Spleen (tissue), 11 donors: ENCODE measurements at regions not wholly inside any gene's neighbourhood (a gene's known extent, or its start where the extent isn't known, plus 50 kb on each side); places are given as distances from the start of the nearest gene placed in this dataset.

Experiments
- DNase-seq: peaks from one replicate; pipeline ENCODE4 v3.0.0-alpha.2; 2020
- H3K27ac ChIP-seq, 8 donors: fragments of 200-600 bp; sonication (generic) in 7 of 8; 1 replicate in 4 of 8; 2 replicates in 4 of 8; pipeline versions ENCODE4 v1.5.0 to v1.8.0; 2016 to 2021; ENCODE audit warnings: inconsistent platforms in 4 of 8, mild to moderate bottlenecking in 4 of 8, moderate library complexity in 1 of 8
- H3K27me3 ChIP-seq, 7 donors: fragments of 200-600 bp; sonication (generic) in 6 of 7; replicated peaks in 1 of 7; 1 replicate in 4 of 7; 2 replicates in 3 of 7; pipeline versions ENCODE4 v1.5.0 to v1.8.0; 2016 to 2021; ENCODE audit warnings: inconsistent platforms in 3 of 7, mild to moderate bottlenecking in 1 of 7
- H3K36me3 ChIP-seq, 6 donors: fragments of 200-600 bp; sonication (generic) in 5 of 6; 1 replicate in 4 of 6; 2 replicates in 2 of 6; pipeline versions ENCODE4 v1.5.0 to v1.8.0; 2016 to 2021; ENCODE audit warnings: inconsistent platforms in 2 of 6
- H3K4me1 ChIP-seq, 6 donors: fragments of 200-600 bp; sonication (generic) in 5 of 6; 1 replicate in 3 of 6; 2 replicates in 3 of 6; pipeline versions ENCODE4 v1.5.0 to v1.8.0; 2016 to 2021; ENCODE audit warnings: inconsistent platforms in 3 of 6
- H3K4me3 ChIP-seq, 8 donors: fragments of 200-600 bp; sonication (generic) in 7 of 8; 1 replicate in 4 of 8; 2 replicates in 4 of 8; pipeline versions ENCODE4 v1.5.0 to v1.8.0; 2016 to 2021; ENCODE audit warnings: inconsistent platforms in 4 of 8, mild to moderate bottlenecking in 4 of 8, moderate library complexity in 2 of 8
- H3K9me3 ChIP-seq, 8 donors: fragments of 200-600 bp; sonication (generic) in 7 of 8; 1 replicate in 4 of 8; 2 replicates in 4 of 8; pipeline versions ENCODE4 v1.5.0 to v1.8.0; 2016 to 2021; ENCODE audit warnings: inconsistent platforms in 4 of 8
- CTCF ChIP-seq, 11 experiments: fragments of 200-600 bp in 7 of 11; fragments of 450-650 bp in 4 of 11; sonication (generic) in 4 of 11; IDR thresholded peaks in 8 of 11; conservative IDR thresholded peaks in 3 of 11; 1 replicate in 7 of 11; 2 replicates in 4 of 11; pipeline versions ENCODE4 v1.4.0 to v1.8.0; 2016 to 2021; ENCODE audit warnings: antibody characterized with exemption in 11 of 11, inconsistent platforms in 4 of 11, mild to moderate bottlenecking in 1 of 11
- POLR2A ChIP-seq, 3 donors: fragments of 450-650 bp; IDR thresholded peaks; one replicate each; pipeline ENCODE4 v1.5.1; 2017; ENCODE audit warnings: antibody characterized with exemption in 3 of 3, mild to moderate bottlenecking in 1 of 3
- POLR2AphosphoS5 ChIP-seq, 3 donors: sonication (generic); formaldehyde crosslinking; IDR thresholded peaks; one replicate each; pipeline ENCODE4 v1.5.1; 2017; ENCODE audit warnings: antibody characterized with exemption in 3 of 3
- WGBS, 5 donors: extraction: QIAGEN DNeasy Blood & Tissue Kit in 3 of 5; methylation state at CpG; one replicate each; pipeline versions ENCODE4 v1.1.5 to v1.1.7; 2013 to 2018; 5-methylcytosine and 5-hydroxymethylcytosine counted together
- intact Hi-C: fragments of 100-400 bp; cut with DNase I; formaldehyde crosslinking; loops from one replicate; pipeline ENCODE4 v1.15.0; 2023; ENCODE audit warnings: low total_unique reads
- donor health status: healthy with polysubstance abuse.
- donor health status: DM: no; HTN: no; CAD: no; lungs with moderate emphysema.
- donor health status: DM: no; HTN: no; CAD: no.
- donor health status: Bipolar disorder and iron deficiency.
- donor health status: healthy.
- donor health status: DM: no; HTN: no; CAD: no.
- donor health status: DM: yes; HTN: yes; CAD: no.

GRCh38 chr15:97786741-97787140 is 173.8 kb upstream of the ARRDC4 start:
- Histone ChIP-seq H3K36me3 (no peaks in the 10 kb centered on the region), H3K4me3 (no peak overlapping the region), H3K27me3 (no peaks in the 10 kb centered on the region), H3K4me1 (no peaks in the 10 kb centered on the region), H3K27ac (no peak overlapping the region), H3K9me3 (no peaks in the 10 kb centered on the region)
- DNase-seq = no peak
- TF ChIP-seq POLR2AphosphoS5 (IDR thresholded peaks at IDR 0.05) (no peak), CTCF (IDR thresholded peaks at IDR 0.05 in 8 of 11, conservative IDR thresholded peaks at IDR 0.05 in 3 of 11) (no peak)
- intact Hi-C loops = no loop called here
- WGBS, 5 donors = 77 to 92% (median 87%) methylated on average over 1 of the region's 1 CpG

GRCh38 chr15:97790180-97790579 is 170.3 kb upstream of the ARRDC4 start:
- Histone ChIP-seq H3K36me3 (no peaks in the 10 kb centered on the region), H3K4me3 (no peak overlapping the region), H3K9me3 (no peaks in the 10 kb centered on the region), H3K27me3 (no peaks in the 10 kb centered on the region), H3K4me1 (no peaks in the 10 kb centered on the region), H3K27ac (no peak overlapping the region)
- TF ChIP-seq POLR2AphosphoS5 (IDR thresholded peaks at IDR 0.05) (no peak), CTCF (IDR thresholded peaks at IDR 0.05 in 8 of 11, conservative IDR thresholded peaks at IDR 0.05 in 3 of 11) (no peak), POLR2A (IDR thresholded peaks at IDR 0.05) (no peak)
- DNase-seq = no peak
- intact Hi-C loops = no loop called here

GRCh38 chr15:97791824-97792792 is 168.4 kb upstream of the ARRDC4 start:
- Histone ChIP-seq H3K27ac (no peak overlapping the region), H3K4me3 (no peak overlapping the region), H3K9me3 (no peaks in the 10 kb centered on the region), H3K27me3 (no peaks in the 10 kb centered on the region), H3K4me1 (no peaks in the 10 kb centered on the region), H3K36me3 (no peaks in the 10 kb centered on the region)
- DNase-seq = no peak
- intact Hi-C loops = no loop called here
- 68 to 76% (median 74%) methylated on average over 17 of the region's 17 CpGs for WGBS, 5 donors
- TF ChIP-seq POLR2AphosphoS5 (IDR thresholded peaks at IDR 0.05) (no peak), POLR2A (IDR thresholded peaks at IDR 0.05) (no peak), CTCF (IDR thresholded peaks at IDR 0.05 in 8 of 11, conservative IDR thresholded peaks at IDR 0.05 in 3 of 11) (no peak)

- no peaks in the 10 kb centered on the region for H3K36me3 ChIP-seq
- H3K27ac ChIP-seq = no peak overlapping the region
- TF ChIP-seq POLR2A (IDR thresholded peaks at IDR 0.05) = no peak
- TF ChIP-seq CTCF (IDR thresholded peaks at IDR 0.05 in 8 of 11, conservative IDR thresholded peaks at IDR 0.05 in 3 of 11) = no peak
- TF ChIP-seq POLR2AphosphoS5 (IDR thresholded peaks at IDR 0.05) = no peak
- H3K4me1 ChIP-seq = no peaks in the 10 kb centered on the region
- intact Hi-C loops = no loop called here
- DNase-seq = no peak
- no peaks in the 10 kb centered on the region for H3K27me3 ChIP-seq
- 62 to 74% (median 65%) methylated on average over 3 of the region's 3 CpGs for WGBS, 5 donors
- H3K4me3 ChIP-seq = no peak overlapping the region
- H3K9me3 ChIP-seq = peaks cover 0 to 6% (median 0%) of the 10 kb centered on the region in 8 donors
These were observed 155.6 kb upstream of the ARRDC4 start for GRCh38 chr15:97804950-97805349.
